ENCODE measurements at regions not wholly inside any gene's neighbourhood (a gene's known extent, or its start where the extent isn't known, plus 50 kb on each side); places are given as distances from the start of the nearest gene placed in this dataset.

- Mint-ChIP-seq H3K9me3 (ENCODE audit: unreplicated experiment) (peaks cover 14% of the 10 kb centered on the region), H3K4me3 (ENCODE audit: unreplicated experiment) (no peak overlapping the region), H3K36me3 (ENCODE audit: insufficient read depth, unreplicated experiment) (no peaks in the 10 kb centered on the region), H3K4me1 (ENCODE audit: insufficient read depth, unreplicated experiment) (no peaks in the 10 kb centered on the region), H3K27ac (ENCODE audit: low read depth, unreplicated experiment) (peak overlapping the region; percentile 57), H3K27me3 (ENCODE audit: insufficient read depth, unreplicated experiment) (no peaks in the 10 kb centered on the region)
- intact Hi-C loops (cut with micrococcal nuclease) = no loop called here
- ChIA-PET CTCF (interaction anchor here (0.7 to 0.9 kb wide), 2 partner anchors 44 to 718 kb away, joined by 3 read pairs; no protein-coding TSS in a partner anchor), POLR2A (no interaction called here)
- no TSS peak for BruUV-seq (replicated peaks)
- no peak for TF ChIP-seq CTCF (IDR thresholded peaks at IDR 0.05; ENCODE audit: unreplicated experiment)
- DNase-seq (ENCODE audit: unreplicated experiment) = no peak
Measured at GRCh38 chr7:46463170-46463569, 542.1 kb upstream of the IGFBP3 start.

GRCh38 chr7:46461334-46461777, 540.3 kb upstream of the IGFBP3 start:
- no peak overlapping the region for H3K27ac Mint-ChIP-seq (ENCODE audit: low read depth, unreplicated experiment)

GRCh38 chr7:46459942-46460341, 538.9 kb upstream of the IGFBP3 start:
- Mint-ChIP-seq H3K27me3 (ENCODE audit: insufficient read depth, unreplicated experiment) (no peaks in the 10 kb centered on the region), H3K4me3 (ENCODE audit: unreplicated experiment) (no peak overlapping the region), H3K27ac (ENCODE audit: low read depth, unreplicated experiment) (peak overlapping the region; percentile 66), H3K9me3 (ENCODE audit: unreplicated experiment) (peaks cover 7% of the 10 kb centered on the region), H3K4me1 (ENCODE audit: insufficient read depth, unreplicated experiment) (peaks cover 19% of the 10 kb centered on the region), H3K36me3 (ENCODE audit: insufficient read depth, unreplicated experiment) (no peaks in the 10 kb centered on the region)
- ChIA-PET CTCF (interaction anchor here (1.0 kb wide), 1 partner anchor 14 kb away, joined by 3 read pairs; no protein-coding TSS in a partner anchor), POLR2A (interaction anchor here (0.5 kb wide), 1 partner anchor 106 kb away, joined by 3 read pairs; no protein-coding TSS in a partner anchor)
- DNase-seq (ENCODE audit: unreplicated experiment) = no peak
- intact Hi-C loops (cut with micrococcal nuclease) = loop anchor here (5.0 to 10.0 kb wide), 2 partner anchors 97 to 295 kb away; no protein-coding TSS in a partner anchor
- no TSS peak for BruUV-seq (replicated peaks)
- no peak for TF ChIP-seq CTCF (IDR thresholded peaks at IDR 0.05; ENCODE audit: unreplicated experiment)

More at GRCh38 chr7:46461334-46461777, 540.3 kb upstream of the IGFBP3 start:
- peaks cover 7% of the 10 kb centered on the region for H3K9me3 Mint-ChIP-seq (ENCODE audit: unreplicated experiment)
- ChIA-PET CTCF (interaction anchor here (0.7 to 1.0 kb wide), 2 partner anchors 13 to 107 kb away, joined by 3 to 4 read pairs; no protein-coding TSS in a partner anchor), POLR2A (no interaction called here)
- DNase-seq (ENCODE audit: unreplicated experiment) = no peak
- no TSS peak for BruUV-seq (replicated peaks)
- peaks cover 5% of the 10 kb centered on the region for H3K4me1 Mint-ChIP-seq (ENCODE audit: insufficient read depth, unreplicated experiment)
- no peak for TF ChIP-seq CTCF (IDR thresholded peaks at IDR 0.05; ENCODE audit: unreplicated experiment)
- intact Hi-C loops (cut with micrococcal nuclease) = no loop called here
- no peak overlapping the region for H3K4me3 Mint-ChIP-seq (ENCODE audit: unreplicated experiment)
- H3K36me3 Mint-ChIP-seq (ENCODE audit: insufficient read depth, unreplicated experiment) = no peaks in the 10 kb centered on the region
- no peaks in the 10 kb centered on the region for H3K27me3 Mint-ChIP-seq (ENCODE audit: insufficient read depth, unreplicated experiment)

- no peak for DNase-seq (ENCODE audit: unreplicated experiment)
- Mint-ChIP-seq H3K4me1 (ENCODE audit: insufficient read depth, unreplicated experiment) (peaks cover 33% of the 10 kb centered on the region), H3K9me3 (ENCODE audit: unreplicated experiment) (peaks cover under 1% of the 10 kb centered on the region), H3K36me3 (ENCODE audit: insufficient read depth, unreplicated experiment) (no peaks in the 10 kb centered on the region), H3K4me3 (ENCODE audit: unreplicated experiment) (no peak overlapping the region), H3K27ac (ENCODE audit: low read depth, unreplicated experiment) (peak overlapping the region; percentile 92), H3K27me3 (ENCODE audit: insufficient read depth, unreplicated experiment) (no peaks in the 10 kb centered on the region)
- POLR2A ChIA-PET = interaction anchor here (1.9 kb wide), 1 partner anchor 298 kb away, joined by 11 read pairs; no protein-coding TSS in a partner anchor
- no TSS peak for BruUV-seq (replicated peaks)
- no peak for TF ChIP-seq CTCF (IDR thresholded peaks at IDR 0.05; ENCODE audit: unreplicated experiment)
- intact Hi-C loops (cut with micrococcal nuclease) = loop anchor here (5.0 to 10.0 kb wide), 2 partner anchors 102 to 300 kb away; no protein-coding TSS in a partner anchor
- CTCF ChIA-PET = no interaction called here
Measured at GRCh38 chr7:46454816-46455215, 533.7 kb upstream of the IGFBP3 start.
